TTC549 (cell line): ENCODE measurements at regions not wholly inside any gene's neighbourhood (a gene's known extent, or its start where the extent isn't known, plus 50 kb on each side); places are given as distances from the start of the nearest gene placed in this dataset.
"Not testable (repeated sequence)": the region's sequence is repeated elsewhere in the genome, so short reads cannot be mapped to it uniquely, and the experiment has no call there.

Experiments
- FAIRE-seq: peaks from 2 replicates; lab custom pipeline; 2012; peaks lifted over from hg19 to GRCh38; lab: Jason Lieb, UNC

DNA sequence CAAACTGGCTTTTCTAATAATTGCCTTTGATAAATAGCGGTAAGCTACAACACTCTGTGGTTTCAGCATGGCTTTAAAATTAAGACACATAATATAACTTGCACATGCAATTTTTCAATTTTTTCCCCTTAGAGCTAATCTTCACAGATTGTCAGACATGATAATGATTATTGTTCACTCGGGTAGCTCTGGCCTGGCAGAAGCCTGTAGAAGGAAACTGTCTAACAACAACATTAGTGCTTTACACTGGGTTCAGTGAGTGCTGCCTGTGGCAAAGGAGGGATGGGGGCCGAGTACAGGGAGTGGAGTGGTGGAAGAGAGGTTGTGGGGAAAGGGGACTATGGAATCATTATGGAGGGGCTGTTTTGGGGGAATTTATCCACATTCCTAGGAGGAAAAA lies 67.2 kb upstream of the AUTS2 start:
- no peak for FAIRE-seq

DNA sequence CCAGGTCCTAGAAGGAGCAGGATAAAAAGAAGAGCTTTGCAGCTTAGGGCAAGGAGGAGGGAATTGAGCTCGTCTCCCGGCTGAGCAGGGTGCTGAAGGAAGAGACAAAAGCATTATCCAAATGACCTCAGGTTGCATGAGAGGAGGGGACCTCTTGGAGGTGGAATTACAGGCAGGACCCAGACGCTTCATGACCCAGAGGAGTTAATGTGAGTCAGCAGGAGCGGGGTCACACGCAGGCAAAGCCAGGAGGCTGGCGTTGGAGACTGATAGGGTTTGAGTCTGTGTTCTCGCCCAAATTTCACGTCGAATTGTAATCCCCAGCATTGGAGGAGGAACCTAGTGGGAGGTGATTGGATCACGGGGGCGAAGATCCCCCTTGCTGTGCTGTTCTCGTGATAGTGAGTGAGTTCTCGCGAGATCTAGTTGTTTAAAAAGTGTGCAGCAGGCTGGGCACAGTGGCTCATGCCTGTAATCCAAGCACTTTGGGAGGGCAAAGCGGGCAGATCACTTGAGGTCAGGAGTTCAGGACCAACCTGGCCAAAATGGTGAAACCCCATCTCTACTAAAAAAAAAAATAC lies 63.7 kb upstream of the AUTS2 start:
- no peak for FAIRE-seq

DNA sequence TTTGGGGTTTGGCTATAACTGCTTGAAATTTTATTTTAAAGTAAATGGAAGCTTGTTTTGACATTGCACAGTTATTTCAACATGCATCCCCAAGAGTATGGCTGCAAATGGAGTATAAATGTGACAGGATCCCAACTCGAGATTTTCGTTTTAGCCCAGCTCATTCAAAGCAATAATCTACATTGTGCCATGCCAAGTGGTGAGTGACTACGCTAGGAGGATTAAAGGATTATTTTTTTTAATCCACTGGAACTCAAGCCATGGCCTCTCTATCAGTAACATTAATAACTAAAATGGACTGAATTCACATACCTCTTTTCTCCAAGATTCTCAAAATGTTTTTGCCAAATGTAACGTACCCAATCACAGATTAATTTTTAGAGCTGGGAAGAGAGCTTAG lies 60.6 kb upstream of the AUTS2 start:
- no peak for FAIRE-seq

DNA sequence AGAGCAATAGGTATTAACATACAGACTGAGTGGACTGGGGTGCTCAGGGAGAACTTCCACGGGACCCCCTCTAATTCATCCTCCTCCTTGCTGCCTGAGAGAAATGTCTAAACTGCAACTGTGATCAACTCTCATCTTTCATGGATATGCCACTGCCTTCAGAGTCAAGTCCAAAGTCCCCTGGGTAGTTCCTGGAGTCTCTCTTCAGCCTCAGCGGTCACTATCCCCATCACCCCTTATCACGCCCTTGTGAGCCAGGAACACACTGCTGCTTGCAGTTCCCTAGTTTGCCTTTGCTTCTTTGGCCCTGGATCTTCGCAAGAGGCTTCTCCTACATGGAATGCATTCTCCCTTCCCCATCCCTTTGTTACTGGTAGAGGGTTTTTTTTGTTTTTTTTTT lies 58.7 kb upstream of the AUTS2 start:
- no peak for FAIRE-seq

DNA sequence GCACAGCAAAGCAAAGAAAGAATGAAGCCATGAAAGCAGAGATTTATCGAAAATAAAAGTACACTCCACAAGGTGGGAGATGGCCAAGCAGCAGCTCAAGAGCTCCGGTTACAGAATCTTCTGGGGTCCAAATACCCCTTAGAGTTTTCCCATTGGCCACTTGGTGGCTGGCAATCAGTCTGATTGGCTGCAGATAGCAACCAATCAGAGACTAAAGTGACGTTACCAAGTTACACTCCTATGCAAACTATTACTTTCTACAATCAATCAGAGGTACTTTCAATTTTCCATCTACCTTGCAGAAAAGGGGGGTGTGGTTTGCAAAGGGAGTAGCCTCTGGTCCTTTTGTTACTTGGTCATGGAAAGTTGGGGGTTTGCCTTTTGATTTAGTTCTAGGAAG lies 58.0 kb upstream of the AUTS2 start:
- FAIRE-seq: no peak

DNA sequence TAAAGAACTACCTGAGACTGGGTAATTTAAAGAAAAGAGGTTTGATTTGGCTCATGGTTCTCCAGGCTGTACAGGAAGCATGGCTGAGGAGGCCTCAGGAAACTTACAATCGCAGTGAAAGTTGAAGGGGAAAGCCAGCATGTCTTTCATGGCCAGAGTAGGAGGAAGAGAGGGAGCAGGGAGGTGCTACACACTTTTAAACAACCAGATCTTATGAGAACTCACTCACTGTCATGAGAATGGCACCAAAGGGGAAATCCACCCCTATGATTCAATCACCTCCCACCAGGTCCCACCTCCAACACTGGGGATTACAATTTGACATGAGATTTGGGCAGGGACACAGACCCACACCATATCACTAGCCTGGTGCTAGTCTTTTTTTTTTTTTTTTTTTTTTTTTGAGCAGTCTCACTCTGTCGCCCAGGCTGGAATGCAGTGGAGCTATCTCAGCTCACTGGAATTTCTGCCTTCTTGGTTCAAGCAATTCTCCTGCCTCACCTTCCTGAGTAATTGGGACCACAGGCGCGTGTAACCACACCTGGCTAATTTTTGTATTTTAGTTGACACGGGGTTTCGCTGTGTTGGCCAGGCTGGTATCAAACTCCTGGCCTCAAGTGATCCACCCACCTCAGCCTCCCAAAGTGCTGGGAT lies 56.4 kb upstream of the AUTS2 start:
- FAIRE-seq: not testable (repeated sequence)

- no peak for FAIRE-seq
Measured at GRCh38 chr7:69545175-69545574, 53.1 kb upstream of the AUTS2 start.
